Femur (tissue), 1 donor: ENCODE measurements at regions not wholly inside any gene's neighbourhood (a gene's known extent, or its start where the extent isn't known, plus 50 kb on each side); places are given as distances from the start of the nearest gene placed in this dataset.
"Not testable (repeated sequence)": the region's sequence is repeated elsewhere in the genome, so short reads cannot be mapped to it uniquely, and the experiment has no call there.

Experiments
- DNase-seq: peaks from one replicate; pipeline ENCODE4 v3.0.0-alpha.2; 2017

- no peak for DNase-seq
Observed at GRCh38 chr3:177804032-177804431, 606.8 kb upstream of the TBL1XR1 start.

DNA sequence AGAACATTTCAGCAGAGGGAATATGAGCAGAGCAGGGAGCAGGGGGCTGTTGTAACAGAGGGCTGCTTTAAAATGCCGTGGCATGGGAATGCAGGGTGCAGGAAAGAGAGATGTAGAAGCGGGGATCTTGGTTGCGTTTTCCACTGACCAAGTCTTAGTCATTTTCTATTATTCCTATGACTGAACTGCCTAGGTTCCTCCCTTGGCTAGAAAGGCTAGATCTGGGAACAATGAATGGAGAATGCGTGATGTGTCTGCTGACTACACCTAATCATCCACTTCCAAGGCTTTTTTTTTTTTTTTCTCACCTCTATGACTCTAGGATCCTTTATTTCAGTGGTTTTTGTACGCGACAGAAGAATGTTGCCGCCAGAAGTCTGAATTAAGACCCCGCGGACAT is 607.4 kb upstream of the TBL1XR1 start:
- DNase-seq: no peak

DNA sequence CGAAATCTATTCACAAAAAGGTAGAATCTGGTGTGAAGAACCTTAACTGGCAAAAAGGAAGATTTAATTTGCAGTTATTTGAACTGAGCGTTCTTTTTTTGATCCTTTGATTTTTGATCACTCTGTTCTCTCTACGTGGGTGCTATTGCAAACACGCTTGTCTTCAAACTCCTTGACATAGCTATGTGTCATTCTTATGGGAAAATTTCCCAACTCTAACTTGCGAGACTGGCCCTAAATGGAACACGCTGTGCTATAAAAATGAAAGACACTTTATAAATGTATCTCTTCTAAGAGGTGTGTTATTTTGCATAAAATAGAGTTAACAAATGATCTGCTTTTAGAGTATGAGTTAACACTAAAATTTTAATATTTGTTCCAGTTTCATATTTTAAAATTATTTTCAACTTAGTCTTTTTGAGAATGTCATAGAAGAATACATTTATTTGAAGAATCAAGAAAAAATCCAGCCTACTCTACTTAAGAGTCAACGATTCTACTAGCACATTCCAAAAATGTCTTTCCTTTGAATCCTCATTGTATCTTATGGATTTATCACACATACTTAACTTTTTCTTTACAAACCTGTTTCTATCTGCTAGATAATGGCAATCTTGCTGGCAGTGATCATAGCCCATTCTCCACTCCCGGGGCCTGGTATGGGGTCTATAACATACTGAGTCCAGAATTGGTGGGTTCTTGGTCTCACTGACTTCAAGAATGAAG is 610.0 kb upstream of the TBL1XR1 start:
- no peak for DNase-seq

GRCh38 chr3:177808928-177809478 is 611.7 kb upstream of the TBL1XR1 start:
- DNase-seq: not testable (repeated sequence)

DNA sequence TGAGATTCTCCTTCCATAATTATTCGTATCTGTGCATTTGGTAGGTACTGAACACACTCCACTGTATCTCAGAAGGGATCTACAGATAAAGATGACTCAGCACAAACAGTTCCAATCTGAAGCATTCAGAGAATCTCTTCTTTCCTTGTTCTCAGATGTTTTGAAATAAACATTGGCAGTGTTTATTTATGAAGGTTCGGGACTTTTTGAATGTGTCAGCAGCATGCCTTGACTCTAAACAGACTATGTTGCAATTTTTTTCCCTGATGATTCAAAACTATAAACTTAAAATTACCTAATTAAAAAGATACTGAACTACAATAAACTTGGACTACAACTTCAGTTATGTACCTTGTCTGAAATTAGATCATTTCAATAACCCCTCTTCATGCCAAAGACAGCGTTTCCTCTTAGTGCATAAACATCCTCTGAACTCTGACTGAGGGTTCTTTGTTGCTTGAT is 612.9 kb upstream of the TBL1XR1 start:
- DNase-seq: no peak

DNA sequence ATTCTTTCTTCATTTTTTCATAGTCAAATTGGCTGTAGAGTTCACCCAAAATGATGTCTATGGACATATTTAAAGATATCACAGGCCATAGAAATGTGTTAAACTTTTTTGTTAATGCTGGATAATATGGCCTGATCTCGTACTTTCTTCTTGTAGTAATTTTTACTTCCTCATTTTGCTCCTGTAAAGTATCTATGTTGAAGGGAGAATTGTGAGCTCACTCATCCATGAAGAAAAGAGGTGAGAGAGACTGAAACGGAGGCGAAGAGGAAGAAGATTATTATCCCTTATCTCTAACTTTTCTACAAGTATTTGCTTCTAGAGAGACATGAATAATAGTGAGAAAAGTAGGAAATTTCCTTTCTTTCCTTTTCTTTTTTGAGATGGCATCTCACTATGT is 613.8 kb upstream of the TBL1XR1 start:
- no peak for DNase-seq

GRCh38 chr3:177811835-177812234 is 614.6 kb upstream of the TBL1XR1 start:
- no peak for DNase-seq

GRCh38 chr3:177812492-177812891 is 615.2 kb upstream of the TBL1XR1 start:
- DNase-seq: no peak

DNA sequence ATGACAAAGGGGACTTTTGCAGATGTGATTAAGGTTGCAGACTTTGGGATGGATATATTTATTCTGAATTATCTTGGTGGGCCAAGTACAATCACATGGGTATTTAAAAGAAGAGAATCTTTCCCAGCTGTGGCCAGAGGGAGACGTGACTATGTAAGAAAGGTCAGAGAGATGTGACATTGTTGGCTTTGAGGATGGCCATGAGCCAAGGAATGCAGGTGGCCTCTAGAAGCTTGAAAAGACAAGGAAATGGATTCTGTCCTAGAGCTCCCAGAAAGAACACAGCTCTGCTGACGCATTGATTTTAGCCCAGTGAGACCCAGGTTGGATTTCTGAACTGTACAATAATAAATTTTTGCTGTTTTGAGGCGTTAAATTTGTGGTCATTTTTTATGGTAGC is 616.0 kb upstream of the TBL1XR1 start:
- peak; percentile 60 for DNase-seq

DNA sequence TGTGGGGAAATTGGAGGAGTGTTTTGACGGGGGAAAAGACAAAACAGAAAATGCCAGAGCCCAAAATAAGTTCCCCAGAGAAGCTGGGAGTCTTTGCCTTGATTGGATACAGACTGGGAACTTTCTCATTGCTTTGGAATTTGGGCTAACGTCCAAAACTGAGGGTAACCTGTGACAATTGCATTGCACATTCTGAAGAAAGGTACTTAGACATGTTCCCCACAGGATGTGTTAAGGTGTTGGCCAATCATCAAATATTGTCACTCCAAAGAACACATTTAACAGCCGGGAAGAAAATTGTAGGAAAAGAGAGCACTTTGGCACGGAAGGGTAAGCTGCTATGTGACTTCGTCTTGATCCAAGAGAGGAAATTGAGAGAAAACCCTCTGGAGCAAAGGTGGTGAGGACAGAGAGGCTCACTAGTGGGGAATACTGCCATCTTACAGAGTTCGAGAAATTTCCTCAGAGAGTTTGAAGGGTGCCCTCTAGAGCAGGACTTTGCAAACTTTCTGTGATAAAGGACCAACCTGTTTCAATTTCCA is 619.5 kb upstream of the TBL1XR1 start:
- no peak for DNase-seq

- DNase-seq: no peak
Observed at GRCh38 chr3:177817751-177818150, 620.5 kb upstream of the TBL1XR1 start.

DNA sequence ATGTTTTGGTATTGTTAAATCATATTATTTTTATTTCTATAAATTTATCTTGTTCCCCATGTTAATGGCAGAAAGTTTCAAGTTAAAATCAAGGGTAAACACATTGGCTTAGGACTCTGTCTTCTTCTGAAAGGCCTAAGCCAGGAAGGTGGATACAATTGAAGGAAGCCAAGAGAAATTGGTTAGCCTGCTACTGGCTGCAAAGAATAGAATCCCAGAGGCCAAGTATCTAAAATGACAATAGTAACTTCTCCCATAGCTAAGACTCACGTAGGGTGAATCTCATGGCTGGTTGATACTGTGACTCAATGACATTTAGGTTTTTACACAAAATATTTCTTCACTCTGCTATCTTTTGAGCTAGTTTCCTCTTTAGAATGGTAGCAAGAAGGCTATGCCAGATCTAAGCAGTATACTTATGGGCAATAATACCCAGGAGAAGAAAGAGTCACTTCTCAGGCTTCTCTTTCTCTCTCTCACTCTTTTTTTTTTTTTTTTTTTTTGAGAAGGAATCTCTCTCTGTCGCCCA is 621.5 kb upstream of the TBL1XR1 start:
- no peak for DNase-seq

DNA sequence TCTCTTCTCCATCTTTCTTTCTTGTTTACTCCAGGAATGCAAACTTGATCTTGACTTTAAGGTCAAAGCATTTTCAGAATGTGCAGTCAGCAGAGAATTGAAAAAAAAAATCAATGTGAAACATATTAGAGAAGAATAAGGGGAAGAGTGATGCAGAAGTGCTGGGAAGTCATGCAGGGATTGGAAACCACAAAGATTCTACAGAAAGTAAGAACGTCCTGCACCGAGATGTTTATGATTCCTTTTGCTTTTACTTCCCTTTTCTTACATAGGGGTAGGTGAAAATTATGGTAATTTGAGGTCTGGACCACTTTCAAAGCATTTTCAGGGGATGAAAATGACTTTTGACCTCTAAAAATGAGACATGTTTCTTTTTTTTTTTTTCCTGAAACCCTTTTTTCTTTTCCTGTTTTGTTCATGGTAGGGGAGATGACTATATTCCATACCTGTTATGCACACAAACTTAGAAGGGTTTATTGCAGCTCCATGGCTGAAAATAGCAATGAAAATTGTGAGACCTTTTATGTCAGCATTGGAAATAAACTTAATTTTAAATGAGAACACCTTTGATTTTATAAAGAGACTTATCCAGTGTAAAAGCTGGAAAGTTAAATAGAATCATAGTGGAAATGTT is 623.5 kb upstream of the TBL1XR1 start:
- DNase-seq: no peak

GRCh38 chr3:177822681-177823096 is 625.4 kb upstream of the TBL1XR1 start:
- DNase-seq: no peak

DNA sequence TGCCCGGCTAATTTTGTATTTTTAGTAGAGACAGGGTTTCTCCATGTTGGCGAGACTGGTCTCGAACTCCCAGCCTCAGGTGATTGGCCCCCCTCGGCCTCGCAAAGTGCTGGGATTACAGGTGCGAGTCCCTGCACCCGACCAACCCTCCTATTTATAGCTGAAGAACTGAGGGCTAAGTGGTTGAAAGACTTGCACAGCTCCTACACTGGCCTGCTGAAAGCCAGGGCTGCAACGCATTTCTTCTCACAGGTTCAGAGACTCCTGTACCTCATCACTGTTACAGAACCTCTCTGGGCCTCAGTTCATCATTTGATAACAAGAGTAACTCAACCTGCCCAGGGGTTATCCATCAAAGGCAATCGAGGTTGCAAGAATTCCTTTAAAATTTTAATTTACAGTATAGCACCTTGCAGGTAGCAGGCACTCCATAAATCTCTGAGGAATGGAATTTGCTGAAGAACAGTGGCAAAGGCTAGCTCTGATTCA is 626.5 kb upstream of the TBL1XR1 start:
- no peak for DNase-seq

DNA sequence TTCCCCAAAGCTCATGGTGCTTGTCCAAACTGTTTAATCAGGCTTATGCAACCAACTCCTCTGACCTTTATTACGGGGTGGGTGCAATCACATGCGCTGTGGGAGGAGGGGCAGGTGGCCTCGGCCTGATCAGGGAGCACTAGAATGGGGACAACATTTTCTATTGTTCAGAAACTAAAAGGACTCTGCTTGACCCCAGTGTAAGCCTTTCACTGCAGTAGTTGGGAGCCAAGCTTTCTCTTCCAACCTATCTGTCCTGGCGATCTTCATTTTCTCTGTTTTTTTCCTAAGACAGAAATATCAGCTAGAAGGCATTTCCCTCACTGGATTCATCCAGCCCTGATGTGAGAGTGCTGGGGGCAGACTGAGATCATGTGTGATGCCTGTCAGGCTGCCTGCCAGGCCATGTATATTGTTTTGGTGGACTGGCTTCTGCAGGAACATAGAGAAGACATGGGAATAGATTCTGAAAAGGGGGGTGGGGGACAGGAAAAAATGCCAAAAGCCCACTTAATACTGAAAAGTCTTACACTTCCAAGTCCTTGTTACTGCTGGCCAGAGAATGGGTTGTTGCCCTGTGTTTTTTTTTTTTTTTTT is 627.0 kb upstream of the TBL1XR1 start:
- peak; percentile 42 for DNase-seq

GRCh38 chr3:177824841-177825240 is 627.6 kb upstream of the TBL1XR1 start:
- no peak for DNase-seq

DNA sequence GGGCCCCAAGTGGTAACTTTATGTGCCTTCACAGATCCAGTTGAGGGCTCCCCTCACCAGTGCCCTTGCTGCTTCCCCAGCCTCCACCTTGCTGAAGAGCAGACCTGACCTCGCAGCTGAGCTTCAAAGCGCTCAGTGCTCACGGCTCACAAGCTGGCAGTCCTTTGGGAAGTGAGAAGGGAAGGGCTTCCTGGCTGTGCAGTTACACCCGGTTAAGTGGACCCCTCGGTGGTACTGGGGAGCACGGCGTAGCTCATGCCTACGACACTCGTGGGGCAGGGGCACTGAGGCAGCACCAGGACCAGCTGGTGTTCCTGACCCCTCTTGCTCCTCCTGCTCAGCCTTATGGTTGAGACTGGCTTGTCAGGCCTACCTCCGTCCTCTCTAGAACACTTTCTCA is 629.0 kb upstream of the TBL1XR1 start:
- no peak for DNase-seq

- no peak for DNase-seq
Observed at GRCh38 chr3:177827511-177828207, 630.4 kb upstream of the TBL1XR1 start.

GRCh38 chr3:177828208-177828565 is 630.9 kb upstream of the TBL1XR1 start:
- no peak for DNase-seq

- peak; percentile 37 for DNase-seq
Observed at GRCh38 chr3:177830411-177830849, 633.1 kb upstream of the TBL1XR1 start.

- DNase-seq: no peak
Observed at GRCh38 chr3:177831361-177831760, 634.1 kb upstream of the TBL1XR1 start.

DNA sequence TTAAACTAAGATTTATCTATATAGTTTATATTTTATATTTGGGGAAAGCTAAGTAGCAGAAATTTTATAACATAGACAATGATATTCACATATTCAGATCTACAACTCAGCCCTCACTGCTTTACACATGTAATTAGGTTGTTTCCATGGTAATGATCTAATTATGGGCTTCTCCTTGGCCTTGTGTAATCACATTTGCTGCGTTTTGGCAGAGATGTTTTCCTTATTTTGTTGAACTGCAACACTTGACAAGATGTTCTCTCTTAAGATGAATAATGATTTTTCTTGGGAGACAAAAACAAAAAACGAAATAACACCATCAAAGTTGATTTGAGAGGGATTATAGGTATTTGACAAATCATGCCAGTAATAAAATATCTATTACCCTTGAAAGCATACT is 635.6 kb upstream of the TBL1XR1 start:
- DNase-seq: no peak
